ENCODE measurements at regions not wholly inside any gene's neighbourhood (a gene's known extent, or its start where the extent isn't known, plus 50 kb on each side); places are given as distances from the start of the nearest gene placed in this dataset.

DNA sequence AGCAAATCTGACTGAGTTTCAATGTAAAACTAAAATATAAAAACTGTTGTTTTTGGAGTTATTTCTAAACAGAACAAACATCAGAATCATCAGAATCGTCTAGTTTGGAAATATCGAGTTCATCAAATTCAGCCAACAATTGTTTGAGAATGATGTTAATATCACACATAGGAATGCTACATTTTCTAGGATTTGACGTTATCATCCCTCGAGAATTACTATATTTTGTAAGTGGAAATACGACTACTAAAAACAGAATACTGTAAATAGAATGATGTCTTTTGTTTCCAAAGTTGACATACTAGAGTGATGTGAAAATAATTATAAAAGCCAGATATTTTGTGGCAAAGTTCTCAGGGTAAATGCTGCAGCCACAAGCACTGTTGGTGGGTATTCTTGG, 805.9 kb downstream of the TLE1 start:
- no peak for TF ChIP-seq EP300 (IDR thresholded peaks at IDR 0.05)
- TF ChIP-seq, protein P1, sequence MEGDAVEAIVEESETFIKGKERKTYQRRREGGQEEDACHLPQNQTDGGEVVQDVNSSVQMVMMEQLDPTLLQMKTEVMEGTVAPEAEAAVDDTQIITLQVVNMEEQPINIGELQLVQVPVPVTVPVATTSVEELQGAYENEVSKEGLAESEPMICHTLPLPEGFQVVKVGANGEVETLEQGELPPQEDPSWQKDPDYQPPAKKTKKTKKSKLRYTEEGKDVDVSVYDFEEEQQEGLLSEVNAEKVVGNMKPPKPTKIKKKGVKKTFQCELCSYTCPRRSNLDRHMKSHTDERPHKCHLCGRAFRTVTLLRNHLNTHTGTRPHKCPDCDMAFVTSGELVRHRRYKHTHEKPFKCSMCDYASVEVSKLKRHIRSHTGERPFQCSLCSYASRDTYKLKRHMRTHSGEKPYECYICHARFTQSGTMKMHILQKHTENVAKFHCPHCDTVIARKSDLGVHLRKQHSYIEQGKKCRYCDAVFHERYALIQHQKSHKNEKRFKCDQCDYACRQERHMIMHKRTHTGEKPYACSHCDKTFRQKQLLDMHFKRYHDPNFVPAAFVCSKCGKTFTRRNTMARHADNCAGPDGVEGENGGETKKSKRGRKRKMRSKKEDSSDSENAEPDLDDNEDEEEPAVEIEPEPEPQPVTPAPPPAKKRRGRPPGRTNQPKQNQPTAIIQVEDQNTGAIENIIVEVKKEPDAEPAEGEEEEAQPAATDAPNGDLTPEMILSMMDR (IDR thresholded peaks at IDR 0.05): no peak
- TF ChIP-seq POLR2AphosphoS5 (IDR thresholded peaks at IDR 0.05): no peak
- no peak for TF ChIP-seq POLR2A (IDR thresholded peaks at IDR 0.05)
- no peaks in the 10 kb centered on the region for H3K9me3 ChIP-seq
- no peaks in the 10 kb centered on the region for H3K36me3 ChIP-seq
- ATAC-seq: no peak
- WGBS, 2 donors (ENCODE audit: low coverage in 1 of 2): 69 to 77% methylated on average over 5 of the region's 5 CpGs
- no peak overlapping the region for H3K4me3 ChIP-seq
- H3K27me3 ChIP-seq: no peaks in the 10 kb centered on the region
- H3K27ac ChIP-seq: no peak overlapping the region
- H3K4me1 ChIP-seq: no peaks in the 10 kb centered on the region

DNA sequence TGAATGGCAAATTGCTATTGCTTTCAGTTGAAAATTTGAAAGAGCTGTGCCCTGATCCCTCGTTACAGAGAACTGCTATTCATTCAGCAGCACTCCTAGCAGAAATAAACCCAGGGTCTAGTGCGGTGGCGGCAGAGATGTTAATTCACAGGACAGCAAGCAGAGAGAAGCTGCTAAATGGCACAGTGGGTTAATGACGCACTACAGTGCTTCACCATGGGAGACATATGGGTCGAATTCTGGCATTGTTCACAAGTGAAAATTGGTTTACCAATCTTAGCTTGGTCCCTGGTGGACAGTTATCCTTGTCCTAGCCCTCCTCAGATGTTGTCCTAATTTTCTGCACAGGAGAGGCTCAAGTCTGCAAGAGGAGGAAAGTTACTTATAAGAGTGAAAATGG, 807.4 kb downstream of the TLE1 start:
- WGBS, 2 donors (ENCODE audit: low coverage in 1 of 2): 83 to 94% methylated on average over 2 to 5 of the region's 5 CpGs
- ATAC-seq: no peak

DNA sequence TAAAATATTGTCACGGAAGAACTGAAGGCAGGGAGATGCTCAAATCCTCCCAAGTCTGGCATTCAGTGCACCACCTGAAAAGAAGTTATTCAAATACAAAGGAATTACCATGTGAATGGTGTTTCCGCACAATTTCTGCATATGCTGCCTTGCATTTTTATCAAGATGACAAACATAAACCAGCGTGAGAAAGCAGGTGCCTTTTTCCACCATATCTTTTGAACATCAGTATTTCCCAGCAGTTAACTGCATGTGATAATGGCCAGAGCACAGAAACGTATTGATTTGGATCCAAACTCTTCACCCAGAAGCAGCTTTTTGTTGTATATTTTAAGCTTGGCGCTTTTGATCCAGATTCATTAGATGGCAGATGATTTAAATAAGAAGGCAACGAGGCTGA, 808.0 kb downstream of the TLE1 start:
- 91 to 93% methylated on average over 6 of the region's 6 CpGs for WGBS, 2 donors (ENCODE audit: low coverage in 1 of 2)
- no peak overlapping the region for H3K4me3 ChIP-seq

More for the DNA sequence above, 807.4 kb downstream of the TLE1 start:
- Histone ChIP-seq H3K27me3 (no peaks in the 10 kb centered on the region), H3K27ac (no peak overlapping the region), H3K9me3 (no peaks in the 10 kb centered on the region), H3K4me3 (no peak overlapping the region), H3K36me3 (no peaks in the 10 kb centered on the region), H3K4me1 (no peaks in the 10 kb centered on the region)
- TF ChIP-seq, protein P1 (IDR thresholded peaks at IDR 0.05): no peak
- TF ChIP-seq EP300 (IDR thresholded peaks at IDR 0.05) (no peak), POLR2A (IDR thresholded peaks at IDR 0.05) (no peak), POLR2AphosphoS5 (IDR thresholded peaks at IDR 0.05) (no peak)

DNA sequence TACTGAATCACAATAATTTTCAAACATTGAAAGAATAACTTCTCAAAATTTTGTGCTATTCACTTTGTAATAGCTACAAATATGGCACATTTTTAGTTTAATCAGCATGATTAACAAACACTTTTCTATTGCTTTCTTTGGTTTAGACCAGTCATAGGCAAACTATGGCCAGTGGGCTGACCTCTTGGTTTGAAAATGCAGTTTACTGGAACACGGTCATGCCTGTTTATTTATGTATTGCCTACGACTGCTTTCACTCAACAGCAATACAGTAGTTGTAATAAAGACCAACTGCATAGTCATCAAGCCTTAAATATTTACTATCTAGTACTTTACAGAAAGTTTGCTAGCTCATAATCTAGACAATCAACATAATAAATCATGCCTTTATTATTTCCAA, 810.8 kb downstream of the TLE1 start:
- Histone ChIP-seq H3K4me1 (peaks cover 0 to 4% (median 0%) of the 10 kb centered on the region in 3 donors), H3K4me3 (no peak overlapping the region), H3K9me3 (no peaks in the 10 kb centered on the region), H3K27ac (no peak overlapping the region), H3K27me3 (no peaks in the 10 kb centered on the region), H3K36me3 (no peaks in the 10 kb centered on the region)
- 83 to 96% methylated on average over 2 of the region's 2 CpGs for WGBS, 2 donors (ENCODE audit: low coverage in 1 of 2)
- TF ChIP-seq POLR2A (IDR thresholded peaks at IDR 0.05): no peak
- TF ChIP-seq, protein P1 (IDR thresholded peaks at IDR 0.05): no peak
- no peak for TF ChIP-seq POLR2AphosphoS5 (IDR thresholded peaks at IDR 0.05)
- TF ChIP-seq EP300 (IDR thresholded peaks at IDR 0.05): no peak
- ATAC-seq: no peak

More for the DNA sequence above, 808.0 kb downstream of the TLE1 start:
- TF ChIP-seq POLR2A (IDR thresholded peaks at IDR 0.05): no peak
- no peak for TF ChIP-seq POLR2AphosphoS5 (IDR thresholded peaks at IDR 0.05)
- TF ChIP-seq, protein P1 (IDR thresholded peaks at IDR 0.05): no peak
- TF ChIP-seq EP300 (IDR thresholded peaks at IDR 0.05): no peak
- ATAC-seq: no peak
- no peaks in the 10 kb centered on the region for H3K9me3 ChIP-seq
- H3K4me1 ChIP-seq: no peaks in the 10 kb centered on the region
- H3K27me3 ChIP-seq: no peaks in the 10 kb centered on the region
- no peak overlapping the region for H3K27ac ChIP-seq
- no peaks in the 10 kb centered on the region for H3K36me3 ChIP-seq

DNA sequence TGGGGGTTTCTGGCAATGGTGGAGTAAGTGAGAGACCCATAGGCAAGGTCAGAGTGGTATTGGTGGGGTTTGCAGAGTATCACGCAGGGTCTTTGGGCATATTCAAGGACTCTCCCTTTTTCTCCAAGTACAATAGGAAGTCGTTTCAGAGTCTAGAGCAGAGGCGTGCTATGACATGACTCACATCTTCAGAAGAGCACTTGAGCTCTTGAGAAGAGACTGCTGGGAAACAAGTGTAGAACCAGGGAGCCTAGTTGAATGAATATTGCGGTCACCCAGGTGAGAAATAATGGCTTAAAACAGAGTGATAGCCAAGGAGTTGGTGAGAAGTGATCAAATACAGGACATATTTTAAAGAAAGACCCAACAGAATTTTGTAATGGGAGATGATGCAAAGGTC, 813.4 kb downstream of the TLE1 start:
- no peak overlapping the region for H3K27ac ChIP-seq
- TF ChIP-seq EP300 (IDR thresholded peaks at IDR 0.05) (no peak), POLR2AphosphoS5 (IDR thresholded peaks at IDR 0.05) (no peak), POLR2A (IDR thresholded peaks at IDR 0.05) (no peak)
- TF ChIP-seq, protein P1 (IDR thresholded peaks at IDR 0.05): no peak
- 92 to 97% methylated on average over 4 of the region's 4 CpGs for WGBS, 2 donors (ENCODE audit: low coverage in 1 of 2)
- H3K36me3 ChIP-seq: no peaks in the 10 kb centered on the region
- no peak overlapping the region for H3K4me3 ChIP-seq
- peaks cover 0 to 4% (median 0%) of the 10 kb centered on the region in 3 donors for H3K4me1 ChIP-seq
- no peaks in the 10 kb centered on the region for H3K9me3 ChIP-seq
- no peak for ATAC-seq
- no peaks in the 10 kb centered on the region for H3K27me3 ChIP-seq
